GM12892 (cell line): ENCODE measurements at regions not wholly inside any gene's neighbourhood (a gene's known extent, or its start where the extent isn't known, plus 50 kb on each side); places are given as distances from the start of the nearest gene placed in this dataset.

ENCODE experiments used
- POLR2A ChIP-seq: IDR thresholded peaks from 2 replicates; pipeline ENCODE4 v1.6.1; 2011; ENCODE audit warnings: low read depth, low read length, control low read depth
- POLR2AphosphoS5 ChIP-seq: IDR thresholded peaks from 2 replicates; pipeline ENCODE4 v1.6.1; 2011; ENCODE audit warnings: low read depth, low read length, control low read depth
- TAF1 ChIP-seq: IDR thresholded peaks from 2 replicates; pipeline ENCODE4 v1.6.1; 2011; ENCODE audit warnings: low read depth, mild to moderate bottlenecking, control low read depth, low read length, borderline replicate concordance

DNA sequence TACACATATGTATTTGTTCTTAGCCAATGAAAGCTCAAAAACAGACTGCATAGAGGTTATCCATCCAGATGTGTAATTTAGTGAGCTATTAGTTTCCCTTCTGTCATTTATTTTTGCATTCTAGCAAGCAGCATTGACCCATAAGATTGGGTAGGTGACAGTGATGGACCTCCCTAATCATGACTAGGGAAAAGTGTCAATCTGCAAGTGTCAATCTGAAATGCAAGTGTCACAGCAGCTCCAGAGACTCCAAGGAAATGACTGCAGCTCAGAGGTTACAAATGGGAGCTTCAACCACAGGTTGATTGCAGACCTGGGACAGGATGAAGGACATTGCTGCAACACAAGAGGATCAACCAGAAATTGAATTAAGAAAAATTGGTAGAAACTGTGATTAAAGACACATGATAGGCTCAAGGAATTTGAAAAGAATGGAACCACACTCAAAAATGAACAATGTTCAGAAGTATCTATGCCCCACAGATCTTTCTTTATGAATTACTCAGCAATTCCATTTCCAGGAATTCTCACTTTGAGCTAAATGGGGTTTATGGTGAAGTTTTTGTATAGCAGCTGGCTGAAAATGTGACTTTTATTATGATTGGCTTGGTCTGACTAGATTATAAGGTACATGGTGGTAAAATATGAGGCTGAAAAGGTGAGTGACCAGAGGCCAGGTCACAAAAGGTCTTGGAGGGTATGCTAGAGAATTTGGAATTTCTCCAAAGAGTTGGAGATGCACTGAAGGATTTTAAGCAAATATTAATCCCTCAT, 59.6 kb upstream of the HTR4 start:
- TF ChIP-seq POLR2A (no peak), POLR2AphosphoS5 (no peak), TAF1 (no peak)
